ENCODE measurements at regions not wholly inside any gene's neighbourhood (a gene's known extent, or its start where the extent isn't known, plus 50 kb on each side); places are given as distances from the start of the nearest gene placed in this dataset.

- no peaks in the 10 kb centered on the region for H3K9me3 ChIP-seq (ENCODE audit: control insufficient read depth, insufficient read depth, low read depth, low read length)
- ChIA-PET POLR2A (no interaction called here), CTCF (interaction anchor here (0.6 to 1.3 kb wide), 3 partner anchors 95 to 110 kb away, joined by 3 to 9 read pairs (median 4); partner anchors contain the start of gene TRABD2B)
- TF ChIP-seq ZSCAN30 (tag by site-specific recombination; IDR thresholded peaks at IDR 0.05) (no peak), OSR2 (tag by site-specific recombination; IDR thresholded peaks at IDR 0.05) (no peak), INSM2 (tag by site-specific recombination; IDR thresholded peaks at IDR 0.05) (no peak), ZNF157 (tag by site-specific recombination; IDR thresholded peaks at IDR 0.05) (no peak), ZFP69B (tag by site-specific recombination; IDR thresholded peaks at IDR 0.05) (no peak), ZNF214 (tag by site-specific recombination; IDR thresholded peaks at IDR 0.05; ENCODE audit: borderline replicate concordance) (no peak), PRDM4 (tag by site-specific recombination; IDR thresholded peaks at IDR 0.05) (no peak), TSHZ1 (tag by site-specific recombination; IDR thresholded peaks at IDR 0.05; ENCODE audit: borderline replicate concordance) (no peak), ZNF747 (tag by site-specific recombination; IDR thresholded peaks at IDR 0.05) (no peak), FEZF1 (tag by site-specific recombination; IDR thresholded peaks at IDR 0.05) (no peak), ZNF10 (tag by site-specific recombination; IDR thresholded peaks at IDR 0.05) (no peak), ZNF274 (IDR thresholded peaks at IDR 0.05; ENCODE audit: low read length) (no peak), ZNF274 (tag by site-specific recombination; IDR thresholded peaks at IDR 0.05; ENCODE audit: borderline replicate concordance) (no peak), SALL2 (tag by site-specific recombination; IDR thresholded peaks at IDR 0.05; ENCODE audit: borderline replicate concordance) (no peak), ZNF670 (tag by site-specific recombination; IDR thresholded peaks at IDR 0.05; ENCODE audit: low read depth) (no peak), ZNF677 (tag by site-specific recombination; IDR thresholded peaks at IDR 0.05) (no peak), MEIS1 (CRISPR knock-in tag; IDR thresholded peaks at IDR 0.05; ENCODE audit: borderline replicate concordance) (no peak), ZFP3 (tag by site-specific recombination; IDR thresholded peaks at IDR 0.05; ENCODE audit: low read depth) (no peak), ZNF169 (tag by site-specific recombination; IDR thresholded peaks at IDR 0.05) (no peak), ZNF488 (tag by site-specific recombination; IDR thresholded peaks at IDR 0.05) (no peak)
- H3K4me3 ChIP-seq (ENCODE audit: low read depth, low read length) = no peak overlapping the region
- H3K27ac ChIP-seq (ENCODE audit: extremely low read depth, low read depth, low read length) = no peak overlapping the region
- H3K36me3 ChIP-seq (ENCODE audit: control insufficient read depth in 2 of 2, insufficient read depth in 1 of 2, low read length in 2 of 2) = no peaks in the 10 kb centered on the region
- H3K4me1 ChIP-seq (ENCODE audit: control insufficient read depth, insufficient read depth, low read length) = no peaks in the 10 kb centered on the region
These were observed 110.3 kb upstream of the TRABD2B start for GRCh38 chr1:48107516-48107915.

All from HEK293 (cell line).